Renal cortical epithelial cell (primary cell): ENCODE measurements at regions not wholly inside any gene's neighbourhood (a gene's known extent, or its start where the extent isn't known, plus 50 kb on each side); places are given as distances from the start of the nearest gene placed in this dataset.
A peak's percentile ranks its signal among the peaks of the same experiment; 100 is the strongest.
"Not testable (repeated sequence)": the region's sequence is repeated elsewhere in the genome, so short reads cannot be mapped to it uniquely, and the experiment has no call there.

ENCODE experiments used
- DNase-seq: peaks from one replicate; pipeline ENCODE4 v3.0.0-alpha.2; 2011; ENCODE audit warnings: low read depth

GRCh38 chr10:120110196-120110595 lies 217.7 kb downstream of the SEC23IP start:
- no peak for DNase-seq

GRCh38 chr10:120111628-120112027 lies 219.1 kb downstream of the SEC23IP start:
- DNase-seq = no peak

- no peak for DNase-seq
Observed at GRCh38 chr10:120112809-120113208, 220.3 kb downstream of the SEC23IP start.

GRCh38 chr10:120115959-120116358 lies 223.4 kb downstream of the SEC23IP start:
- DNase-seq = peak; percentile 40

- DNase-seq = no peak
Observed at GRCh38 chr10:120121768-120122167, 229.2 kb downstream of the SEC23IP start.

- peak; percentile 33 for DNase-seq
Observed at GRCh38 chr10:120131183-120131582, 238.7 kb downstream of the SEC23IP start.

GRCh38 chr10:120132811-120133210 lies 240.3 kb downstream of the SEC23IP start:
- no peak for DNase-seq

GRCh38 chr10:120138689-120139088 lies 246.2 kb downstream of the SEC23IP start:
- no peak for DNase-seq

- DNase-seq = no peak
Observed at GRCh38 chr10:120145107-120145506, 252.6 kb downstream of the SEC23IP start.

- no peak for DNase-seq
Observed at GRCh38 chr10:120156614-120157274, 264.2 kb downstream of the SEC23IP start.

GRCh38 chr10:120161111-120161510 lies 268.6 kb downstream of the SEC23IP start:
- DNase-seq = no peak

GRCh38 chr10:120162471-120162870 lies 269.9 kb downstream of the SEC23IP start:
- DNase-seq = no peak

- peak; percentile 50 for DNase-seq
Observed at GRCh38 chr10:120172356-120172755, 279.8 kb downstream of the SEC23IP start.

GRCh38 chr10:120174491-120174890 lies 282.0 kb downstream of the SEC23IP start:
- no peak for DNase-seq

GRCh38 chr10:120177330-120177729 lies 279.7 kb upstream of the PLPP4 start:
- no peak for DNase-seq

GRCh38 chr10:120180160-120180559 lies 276.9 kb upstream of the PLPP4 start:
- no peak for DNase-seq

GRCh38 chr10:120181154-120181553 lies 275.9 kb upstream of the PLPP4 start:
- no peak for DNase-seq

- DNase-seq = no peak
Observed at GRCh38 chr10:120182431-120182830, 274.6 kb upstream of the PLPP4 start.

- DNase-seq = no peak
Observed at GRCh38 chr10:120183546-120183945, 273.5 kb upstream of the PLPP4 start.

- DNase-seq = no peak
Observed at GRCh38 chr10:120184547-120185337, 272.3 kb upstream of the PLPP4 start.

GRCh38 chr10:120186506-120186905 lies 270.5 kb upstream of the PLPP4 start:
- no peak for DNase-seq

- not testable (repeated sequence) for DNase-seq
Observed at GRCh38 chr10:120187168-120187567, 269.9 kb upstream of the PLPP4 start.

- DNase-seq = no peak
Observed at GRCh38 chr10:120188950-120189349, 268.1 kb upstream of the PLPP4 start.
